ENCODE measurements at regions not wholly inside any gene's neighbourhood (a gene's known extent, or its start where the extent isn't known, plus 50 kb on each side); places are given as distances from the start of the nearest gene placed in this dataset.

DNA sequence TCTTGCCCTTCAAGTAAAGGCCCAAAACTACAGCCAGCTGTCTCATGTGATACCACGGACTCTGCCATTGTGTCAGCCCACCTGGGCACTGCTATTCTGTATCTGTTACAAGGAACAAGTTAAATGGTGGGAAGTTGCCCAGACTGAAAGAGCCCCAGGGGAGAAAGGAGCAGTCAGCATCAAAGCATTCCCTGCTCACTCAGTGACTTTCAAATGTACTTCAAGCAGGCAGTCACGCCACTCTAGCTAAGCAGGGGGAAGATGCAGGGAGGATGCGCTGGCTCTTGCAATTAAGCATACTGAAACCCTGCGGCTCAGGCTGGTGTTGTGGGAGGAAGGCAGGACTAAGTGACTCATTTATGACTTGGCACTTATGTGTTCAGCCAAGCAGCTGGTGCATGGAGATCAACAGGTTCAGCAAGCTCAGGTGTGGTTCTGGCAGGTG is 1249.6 kb downstream of the TYW1 start:
- TF ChIP-seq, protein P1, sequence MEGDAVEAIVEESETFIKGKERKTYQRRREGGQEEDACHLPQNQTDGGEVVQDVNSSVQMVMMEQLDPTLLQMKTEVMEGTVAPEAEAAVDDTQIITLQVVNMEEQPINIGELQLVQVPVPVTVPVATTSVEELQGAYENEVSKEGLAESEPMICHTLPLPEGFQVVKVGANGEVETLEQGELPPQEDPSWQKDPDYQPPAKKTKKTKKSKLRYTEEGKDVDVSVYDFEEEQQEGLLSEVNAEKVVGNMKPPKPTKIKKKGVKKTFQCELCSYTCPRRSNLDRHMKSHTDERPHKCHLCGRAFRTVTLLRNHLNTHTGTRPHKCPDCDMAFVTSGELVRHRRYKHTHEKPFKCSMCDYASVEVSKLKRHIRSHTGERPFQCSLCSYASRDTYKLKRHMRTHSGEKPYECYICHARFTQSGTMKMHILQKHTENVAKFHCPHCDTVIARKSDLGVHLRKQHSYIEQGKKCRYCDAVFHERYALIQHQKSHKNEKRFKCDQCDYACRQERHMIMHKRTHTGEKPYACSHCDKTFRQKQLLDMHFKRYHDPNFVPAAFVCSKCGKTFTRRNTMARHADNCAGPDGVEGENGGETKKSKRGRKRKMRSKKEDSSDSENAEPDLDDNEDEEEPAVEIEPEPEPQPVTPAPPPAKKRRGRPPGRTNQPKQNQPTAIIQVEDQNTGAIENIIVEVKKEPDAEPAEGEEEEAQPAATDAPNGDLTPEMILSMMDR (conservative IDR thresholded peaks at IDR 0.05; ENCODE audit: low read length): no peak
- TF ChIP-seq EZH2phosphoT487 (IDR thresholded peaks at IDR 0.05; ENCODE audit: borderline replicate concordance): no peak
